ENCODE measurements at regions not wholly inside any gene's neighbourhood (a gene's known extent, or its start where the extent isn't known, plus 50 kb on each side); places are given as distances from the start of the nearest gene placed in this dataset.
A peak's percentile ranks its signal among the peaks of the same experiment; 100 is the strongest.

- Mint-ChIP-seq H3K36me3 (ENCODE audit: insufficient read depth) (no peaks in the 10 kb centered on the region), H3K27ac (no peak overlapping the region), H3K9me3 (ENCODE audit: low read depth) (no peaks in the 10 kb centered on the region), H3K4me1 (ENCODE audit: low read depth) (peaks cover 11% of the 10 kb centered on the region), H3K4me3 (ENCODE audit: low read depth) (no peak overlapping the region), H3K27me3 (peaks cover 4% of the 10 kb centered on the region)
- no peak for DNase-seq (ENCODE audit: low spot score, unreplicated experiment)
- TF ChIP-seq CTCF (IDR thresholded peaks at IDR 0.05; ENCODE audit: unreplicated experiment) = no peak
Observed at GRCh38 chr16:85288869-85289660, 176.8 kb upstream of the CIBAR2 start.

GRCh38 chr16:85289760-85290625, 177.7 kb upstream of the CIBAR2 start:
- TF ChIP-seq CTCF (IDR thresholded peaks at IDR 0.05; ENCODE audit: unreplicated experiment) = peak; percentile 14
- peaks cover 11% of the 10 kb centered on the region for H3K4me1 Mint-ChIP-seq (ENCODE audit: low read depth)
- H3K4me3 Mint-ChIP-seq (ENCODE audit: low read depth) = no peak overlapping the region
- no peaks in the 10 kb centered on the region for H3K36me3 Mint-ChIP-seq (ENCODE audit: insufficient read depth)
- H3K9me3 Mint-ChIP-seq (ENCODE audit: low read depth) = no peaks in the 10 kb centered on the region
- H3K27me3 Mint-ChIP-seq = no peaks in the 10 kb centered on the region
- no peak for DNase-seq (ENCODE audit: low spot score, unreplicated experiment)
- no peak overlapping the region for H3K27ac Mint-ChIP-seq

GRCh38 chr16:85290626-85291301, 178.5 kb upstream of the CIBAR2 start:
- H3K36me3 Mint-ChIP-seq (ENCODE audit: insufficient read depth) = no peaks in the 10 kb centered on the region
- H3K27ac Mint-ChIP-seq = no peak overlapping the region
- DNase-seq (ENCODE audit: low spot score, unreplicated experiment) = no peak
- no peaks in the 10 kb centered on the region for H3K27me3 Mint-ChIP-seq
- TF ChIP-seq CTCF (IDR thresholded peaks at IDR 0.05; ENCODE audit: unreplicated experiment) = no peak
- no peaks in the 10 kb centered on the region for H3K9me3 Mint-ChIP-seq (ENCODE audit: low read depth)
- no peak overlapping the region for H3K4me3 Mint-ChIP-seq (ENCODE audit: low read depth)
- H3K4me1 Mint-ChIP-seq (ENCODE audit: low read depth) = peaks cover 11% of the 10 kb centered on the region

- Mint-ChIP-seq H3K9me3 (ENCODE audit: low read depth) (no peaks in the 10 kb centered on the region), H3K36me3 (ENCODE audit: insufficient read depth) (no peaks in the 10 kb centered on the region), H3K27me3 (no peaks in the 10 kb centered on the region), H3K27ac (peak overlapping the region; percentile 71), H3K4me1 (ENCODE audit: low read depth) (peaks cover 10% of the 10 kb centered on the region), H3K4me3 (ENCODE audit: low read depth) (no peak overlapping the region)
- no peak for DNase-seq (ENCODE audit: low spot score, unreplicated experiment)
- no peak for TF ChIP-seq CTCF (IDR thresholded peaks at IDR 0.05; ENCODE audit: unreplicated experiment)
Observed at GRCh38 chr16:85291302-85292148, 179.3 kb upstream of the CIBAR2 start.
